ENCODE measurements at regions not wholly inside any gene's neighbourhood (a gene's known extent, or its start where the extent isn't known, plus 50 kb on each side); places are given as distances from the start of the nearest gene placed in this dataset.

- TF ChIP-seq EZH2 (IDR thresholded peaks at IDR 0.05; ENCODE audit: low read depth, unreplicated experiment) (no peak), EZH2phosphoT487 (IDR thresholded peaks at IDR 0.05; ENCODE audit: unreplicated experiment) (no peak), ZNF114 (CRISPR knock-in tag; IDR thresholded peaks at IDR 0.05) (no peak), ZNF462 (CRISPR knock-in tag; IDR thresholded peaks at IDR 0.05) (no peak), POLR2AphosphoS5 (IDR thresholded peaks at IDR 0.05; ENCODE audit: low read depth) (no peak), CREB1 (CRISPR knock-in tag; IDR thresholded peaks at IDR 0.05; ENCODE audit: low read depth) (no peak), JUNB (IDR thresholded peaks at IDR 0.05; ENCODE audit: unreplicated experiment) (no peak), ETS1 (IDR thresholded peaks at IDR 0.05) (no peak), NANOG (IDR thresholded peaks at IDR 0.05; ENCODE audit: borderline replicate concordance) (no peak), ZNF331 (CRISPR knock-in tag; IDR thresholded peaks at IDR 0.05; ENCODE audit: low read depth) (no peak), STAT1 (IDR thresholded peaks at IDR 0.05; ENCODE audit: unreplicated experiment) (no peak)
- TF ChIP-seq, protein P1, sequence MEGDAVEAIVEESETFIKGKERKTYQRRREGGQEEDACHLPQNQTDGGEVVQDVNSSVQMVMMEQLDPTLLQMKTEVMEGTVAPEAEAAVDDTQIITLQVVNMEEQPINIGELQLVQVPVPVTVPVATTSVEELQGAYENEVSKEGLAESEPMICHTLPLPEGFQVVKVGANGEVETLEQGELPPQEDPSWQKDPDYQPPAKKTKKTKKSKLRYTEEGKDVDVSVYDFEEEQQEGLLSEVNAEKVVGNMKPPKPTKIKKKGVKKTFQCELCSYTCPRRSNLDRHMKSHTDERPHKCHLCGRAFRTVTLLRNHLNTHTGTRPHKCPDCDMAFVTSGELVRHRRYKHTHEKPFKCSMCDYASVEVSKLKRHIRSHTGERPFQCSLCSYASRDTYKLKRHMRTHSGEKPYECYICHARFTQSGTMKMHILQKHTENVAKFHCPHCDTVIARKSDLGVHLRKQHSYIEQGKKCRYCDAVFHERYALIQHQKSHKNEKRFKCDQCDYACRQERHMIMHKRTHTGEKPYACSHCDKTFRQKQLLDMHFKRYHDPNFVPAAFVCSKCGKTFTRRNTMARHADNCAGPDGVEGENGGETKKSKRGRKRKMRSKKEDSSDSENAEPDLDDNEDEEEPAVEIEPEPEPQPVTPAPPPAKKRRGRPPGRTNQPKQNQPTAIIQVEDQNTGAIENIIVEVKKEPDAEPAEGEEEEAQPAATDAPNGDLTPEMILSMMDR (conservative IDR thresholded peaks at IDR 0.05; ENCODE audit: low read depth in 2 of 2), result no peak
- TF ChIP-seq, protein P2, sequence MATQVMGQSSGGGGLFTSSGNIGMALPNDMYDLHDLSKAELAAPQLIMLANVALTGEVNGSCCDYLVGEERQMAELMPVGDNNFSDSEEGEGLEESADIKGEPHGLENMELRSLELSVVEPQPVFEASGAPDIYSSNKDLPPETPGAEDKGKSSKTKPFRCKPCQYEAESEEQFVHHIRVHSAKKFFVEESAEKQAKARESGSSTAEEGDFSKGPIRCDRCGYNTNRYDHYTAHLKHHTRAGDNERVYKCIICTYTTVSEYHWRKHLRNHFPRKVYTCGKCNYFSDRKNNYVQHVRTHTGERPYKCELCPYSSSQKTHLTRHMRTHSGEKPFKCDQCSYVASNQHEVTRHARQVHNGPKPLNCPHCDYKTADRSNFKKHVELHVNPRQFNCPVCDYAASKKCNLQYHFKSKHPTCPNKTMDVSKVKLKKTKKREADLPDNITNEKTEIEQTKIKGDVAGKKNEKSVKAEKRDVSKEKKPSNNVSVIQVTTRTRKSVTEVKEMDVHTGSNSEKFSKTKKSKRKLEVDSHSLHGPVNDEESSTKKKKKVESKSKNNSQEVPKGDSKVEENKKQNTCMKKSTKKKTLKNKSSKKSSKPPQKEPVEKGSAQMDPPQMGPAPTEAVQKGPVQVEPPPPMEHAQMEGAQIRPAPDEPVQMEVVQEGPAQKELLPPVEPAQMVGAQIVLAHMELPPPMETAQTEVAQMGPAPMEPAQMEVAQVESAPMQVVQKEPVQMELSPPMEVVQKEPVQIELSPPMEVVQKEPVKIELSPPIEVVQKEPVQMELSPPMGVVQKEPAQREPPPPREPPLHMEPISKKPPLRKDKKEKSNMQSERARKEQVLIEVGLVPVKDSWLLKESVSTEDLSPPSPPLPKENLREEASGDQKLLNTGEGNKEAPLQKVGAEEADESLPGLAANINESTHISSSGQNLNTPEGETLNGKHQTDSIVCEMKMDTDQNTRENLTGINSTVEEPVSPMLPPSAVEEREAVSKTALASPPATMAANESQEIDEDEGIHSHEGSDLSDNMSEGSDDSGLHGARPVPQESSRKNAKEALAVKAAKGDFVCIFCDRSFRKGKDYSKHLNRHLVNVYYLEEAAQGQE (IDR thresholded peaks at IDR 0.05; ENCODE audit: unreplicated experiment), result no peak
These were observed 154.5 kb upstream of the CCDC68 start for GRCh38 chr18:55113800-55114199.
